Mesenchymal stem cell (in vitro differentiated cells and primary cell): ENCODE measurements at regions not wholly inside any gene's neighbourhood (a gene's known extent, or its start where the extent isn't known, plus 50 kb on each side); places are given as distances from the start of the nearest gene placed in this dataset.

Experiments used
- DNase-seq: peaks from one replicate; pipeline ENCODE4 v3.0.0-alpha.2; 2013
- H2AFZ ChIP-seq: one replicate; pipeline ENCODE4 v1.6.1; 2013; ENCODE audit warnings: low read depth, mild to moderate bottlenecking, control low read depth, inconsistent platforms, low read length, moderate library complexity
- H2AK5ac ChIP-seq: 2 replicates; pipeline ENCODE4 v1.6.1; 2013; ENCODE audit warnings: low read length, moderate library complexity, mild to moderate bottlenecking, inconsistent platforms; ENCODE audit not compliant: severe bottlenecking
- H2BK120ac ChIP-seq: one replicate; pipeline ENCODE4 v1.6.1; 2013; ENCODE audit warnings: low read depth, mild to moderate bottlenecking, inconsistent platforms, low read length, moderate library complexity
- H2BK12ac ChIP-seq, 2 experiments: one replicate each; pipeline ENCODE4 v1.6.1; 2013; ENCODE audit warnings: inconsistent platforms in 2 of 2, low read length in 2 of 2, mild to moderate bottlenecking in 2 of 2, moderate library complexity in 2 of 2, control low read depth in 1 of 2
- H2BK15ac ChIP-seq: one replicate; pipeline ENCODE4 v1.6.1; 2013; ENCODE audit warnings: mild to moderate bottlenecking, low read depth, inconsistent platforms; ENCODE audit not compliant: poor library complexity, severe bottlenecking
- H2BK5ac ChIP-seq: 2 replicates; pipeline ENCODE4 v1.6.1; 2013; ENCODE audit warnings: low read depth, mild to moderate bottlenecking, low read length, control low read depth, inconsistent platforms; ENCODE audit not compliant: poor library complexity, severe bottlenecking
- H3K14ac ChIP-seq, 2 experiments: one replicate each; pipeline ENCODE4 v1.6.1; 2013; ENCODE audit warnings: inconsistent platforms in 2 of 2, low read length in 2 of 2, control low read depth in 1 of 2, mild to moderate bottlenecking in 1 of 2, moderate library complexity in 1 of 2
- H3K18ac ChIP-seq, 2 experiments: one replicate each; pipeline ENCODE4 v1.6.1; 2013; ENCODE audit warnings: inconsistent platforms in 2 of 2, low read length in 2 of 2, control low read depth in 1 of 2, low read depth in 1 of 2, mild to moderate bottlenecking in 1 of 2
- H3K23ac ChIP-seq, 2 experiments: one replicate each; pipeline ENCODE4 v1.6.1; 2013; ENCODE audit warnings: inconsistent platforms in 2 of 2, low read length in 2 of 2, mild to moderate bottlenecking in 2 of 2, moderate library complexity in 2 of 2, control low read depth in 1 of 2
- H3K27ac ChIP-seq: 2 replicates; pipeline ENCODE4 v1.5.1; 2013; ENCODE audit warnings: mild to moderate bottlenecking, moderate library complexity, low read length, control low read depth, inconsistent platforms; ENCODE audit not compliant: poor library complexity, severe bottlenecking
- H3K27me3 ChIP-seq, 2 experiments: 2 replicates each; pipeline versions ENCODE4 v1.6.1 to v1.7.0; 2013; ENCODE audit warnings: low read length in 2 of 2, mild to moderate bottlenecking in 2 of 2, moderate library complexity in 2 of 2, control low read depth in 1 of 2, inconsistent platforms in 1 of 2; ENCODE audit not compliant: control insufficient read depth in 1 of 2, insufficient read depth in 1 of 2
- H3K36me3 ChIP-seq, 2 experiments: 2 replicates each; pipeline versions ENCODE4 v1.6.1 to v1.7.0; 2013; ENCODE audit warnings: low read length in 2 of 2, control low read depth in 1 of 2, inconsistent platforms in 1 of 2, low read depth in 1 of 2, mild to moderate bottlenecking in 1 of 2; ENCODE audit not compliant: insufficient read depth in 2 of 2, control insufficient read depth in 1 of 2
- H3K4ac ChIP-seq, 2 experiments: one replicate each; pipeline ENCODE4 v1.6.1; 2013; ENCODE audit warnings: inconsistent platforms in 2 of 2, low read length in 2 of 2, mild to moderate bottlenecking in 2 of 2, moderate library complexity in 2 of 2, control low read depth in 1 of 2, low read depth in 1 of 2
- H3K4me1 ChIP-seq: 2 replicates; pipeline ENCODE4 v1.6.1; 2013; ENCODE audit warnings: low read depth, low read length, control low read depth; ENCODE audit not compliant: control insufficient read depth, insufficient read depth
- H3K4me2 ChIP-seq: 2 replicates; pipeline ENCODE4 v1.6.1; 2013; ENCODE audit warnings: low read length, mild to moderate bottlenecking, inconsistent platforms; ENCODE audit not compliant: poor library complexity, severe bottlenecking
- H3K4me3 ChIP-seq, 2 experiments: 2 replicates each; pipeline versions ENCODE4 v1.5.1 to v1.7.0; 2013; ENCODE audit warnings: low read length in 2 of 2, mild to moderate bottlenecking in 2 of 2, control low read depth in 1 of 2, low read depth in 1 of 2; ENCODE audit not compliant: insufficient read depth in 1 of 2
- H3K79me1 ChIP-seq: replicated peaks from 2 replicates; pipeline ENCODE4 v1.6.1; 2013; ENCODE audit warnings: mild to moderate bottlenecking, control low read depth, low read length, inconsistent platforms; ENCODE audit not compliant: poor library complexity, severe bottlenecking
- H3K9ac ChIP-seq: 2 replicates; pipeline ENCODE4 v1.7.0; 2013; ENCODE audit warnings: mild to moderate bottlenecking, low read length, moderate library complexity
- H3K9me3 ChIP-seq: 2 replicates; pipeline ENCODE4 v1.7.0; 2013; ENCODE audit warnings: mild to moderate bottlenecking, low read length; ENCODE audit not compliant: control insufficient read depth
- H4K8ac ChIP-seq: one replicate; pipeline ENCODE4 v1.6.1; 2013; ENCODE audit warnings: inconsistent platforms, mild to moderate bottlenecking, low read length, moderate library complexity
- H4K91ac ChIP-seq: one replicate; pipeline ENCODE4 v1.6.1; 2013; ENCODE audit warnings: mild to moderate bottlenecking, low read length, inconsistent platforms
- WGBS: methylation state at CpG from one replicate; pipeline ENCODE4 v1.1.7; 2013; ENCODE audit warnings: mixed read lengths; 5-methylcytosine and 5-hydroxymethylcytosine counted together

GRCh38 chr3:72585966-72586365 lies 262.3 kb downstream of the SHQ1 start:
- no peak overlapping the region for H4K91ac ChIP-seq
- H2BK120ac ChIP-seq = no peak overlapping the region
- no peak overlapping the region for H3K14ac ChIP-seq
- H2AK5ac ChIP-seq = no peak overlapping the region
- H3K9ac ChIP-seq = no peak overlapping the region
- no peak overlapping the region for H3K4ac ChIP-seq
- H3K79me1 ChIP-seq = no peaks in the 10 kb centered on the region
- H3K4me1 ChIP-seq = peaks cover 2% of the 10 kb centered on the region
- H3K9me3 ChIP-seq = peaks cover 3% of the 10 kb centered on the region
- peaks cover 0 to 50% of the 10 kb centered on the region in 2 experiments for H3K27me3 ChIP-seq
- H4K8ac ChIP-seq = no peak overlapping the region
- H3K36me3 ChIP-seq = no peaks in the 10 kb centered on the region
- 96% methylated on average over 4 of the region's 4 CpGs for WGBS
- no peak overlapping the region for H2BK5ac ChIP-seq
- no peak overlapping the region for H3K4me3 ChIP-seq
- H3K18ac ChIP-seq = no peak overlapping the region
- H3K4me2 ChIP-seq = no peak overlapping the region
- no peak for DNase-seq
- H2BK15ac ChIP-seq = no peak overlapping the region
- H3K23ac ChIP-seq = no peak overlapping the region
- H2BK12ac ChIP-seq = no peak overlapping the region
- H3K27ac ChIP-seq = no peak overlapping the region
- no peak overlapping the region for H2AFZ ChIP-seq

DNA sequence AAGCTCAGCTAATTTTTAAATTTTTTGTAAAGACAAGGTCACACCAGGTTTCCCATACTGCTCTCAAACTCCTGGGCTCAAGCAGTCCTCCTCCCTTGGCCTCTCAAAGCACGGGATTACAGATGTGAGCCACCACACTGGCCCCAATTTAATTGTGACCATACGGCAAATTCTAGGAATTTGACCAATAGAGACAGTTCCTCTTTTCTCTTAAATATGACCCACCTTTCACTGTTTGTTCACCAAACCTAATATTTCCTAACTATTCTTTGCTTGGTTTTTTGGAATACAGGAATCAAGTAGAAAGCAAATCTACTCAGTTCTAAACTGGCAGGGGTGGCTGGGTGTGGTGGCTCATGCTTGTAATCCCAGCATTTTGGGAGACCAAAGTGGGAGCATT lies 264.0 kb downstream of the SHQ1 start:
- no peaks in the 10 kb centered on the region for H3K79me1 ChIP-seq
- H3K23ac ChIP-seq = no peak overlapping the region
- no peak overlapping the region for H3K9ac ChIP-seq
- no peak overlapping the region for H2BK12ac ChIP-seq
- no peak overlapping the region for H2BK15ac ChIP-seq
- peaks cover 0 to 55% of the 10 kb centered on the region in 2 experiments for H3K27me3 ChIP-seq
- H3K4me2 ChIP-seq = no peak overlapping the region
- no peak overlapping the region for H4K91ac ChIP-seq
- 94% methylated on average over 2 of the region's 2 CpGs for WGBS
- H3K14ac ChIP-seq = no peak overlapping the region
- H3K36me3 ChIP-seq = no peaks in the 10 kb centered on the region
- H2AK5ac ChIP-seq = no peak overlapping the region
- H3K9me3 ChIP-seq = peaks cover 3% of the 10 kb centered on the region
- no peak overlapping the region for H3K18ac ChIP-seq
- no peak for DNase-seq
- H2BK120ac ChIP-seq = no peak overlapping the region
- no peak overlapping the region for H3K27ac ChIP-seq
- H3K4me1 ChIP-seq = no peaks in the 10 kb centered on the region
- H3K4me3 ChIP-seq = no peak overlapping the region
- H3K4ac ChIP-seq = no peak overlapping the region
- H2BK5ac ChIP-seq = no peak overlapping the region
- no peak overlapping the region for H2AFZ ChIP-seq
- no peak overlapping the region for H4K8ac ChIP-seq

DNA sequence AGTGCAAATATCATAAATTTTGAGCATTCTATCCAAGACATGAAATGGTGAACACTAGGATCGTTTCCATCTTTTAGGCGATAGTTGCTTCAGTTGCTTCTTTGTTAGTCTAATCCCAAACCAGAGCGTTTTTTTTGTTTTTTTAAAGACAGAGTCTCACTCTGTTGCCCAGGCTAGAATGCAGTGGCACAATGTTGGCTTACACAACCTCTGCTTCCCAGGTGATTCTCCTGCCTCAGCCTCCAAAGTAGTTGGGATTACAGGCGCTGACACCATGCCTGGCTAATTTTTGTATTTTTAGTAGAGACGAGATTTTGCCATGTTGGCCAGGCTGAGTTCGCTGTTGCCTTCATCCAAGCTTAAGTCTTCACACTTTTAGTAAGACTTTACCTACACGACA lies 265.3 kb downstream of the SHQ1 start:
- Histone ChIP-seq H3K9ac (no peak overlapping the region), H3K4me1 (no peaks in the 10 kb centered on the region), H2AFZ (no peak overlapping the region), H3K9me3 (peaks cover 3% of the 10 kb centered on the region), H4K91ac (no peak overlapping the region), H3K14ac (no peak overlapping the region), H3K27ac (no peak overlapping the region), H2BK5ac (no peak overlapping the region), H3K27me3 (peaks cover 0 to 47% of the 10 kb centered on the region in 2 experiments), H3K79me1 (no peaks in the 10 kb centered on the region), H2BK15ac (no peak overlapping the region), H3K18ac (no peak overlapping the region), H3K4me3 (no peak overlapping the region), H3K4me2 (no peak overlapping the region), H3K4ac (no peak overlapping the region), H2BK12ac (no peak overlapping the region), H2AK5ac (no peak overlapping the region), H4K8ac (no peak overlapping the region), H3K23ac (no peak overlapping the region), H2BK120ac (no peak overlapping the region), H3K36me3 (no peaks in the 10 kb centered on the region)
- 96% methylated on average over 7 of the region's 7 CpGs for WGBS
- DNase-seq = no peak

DNA sequence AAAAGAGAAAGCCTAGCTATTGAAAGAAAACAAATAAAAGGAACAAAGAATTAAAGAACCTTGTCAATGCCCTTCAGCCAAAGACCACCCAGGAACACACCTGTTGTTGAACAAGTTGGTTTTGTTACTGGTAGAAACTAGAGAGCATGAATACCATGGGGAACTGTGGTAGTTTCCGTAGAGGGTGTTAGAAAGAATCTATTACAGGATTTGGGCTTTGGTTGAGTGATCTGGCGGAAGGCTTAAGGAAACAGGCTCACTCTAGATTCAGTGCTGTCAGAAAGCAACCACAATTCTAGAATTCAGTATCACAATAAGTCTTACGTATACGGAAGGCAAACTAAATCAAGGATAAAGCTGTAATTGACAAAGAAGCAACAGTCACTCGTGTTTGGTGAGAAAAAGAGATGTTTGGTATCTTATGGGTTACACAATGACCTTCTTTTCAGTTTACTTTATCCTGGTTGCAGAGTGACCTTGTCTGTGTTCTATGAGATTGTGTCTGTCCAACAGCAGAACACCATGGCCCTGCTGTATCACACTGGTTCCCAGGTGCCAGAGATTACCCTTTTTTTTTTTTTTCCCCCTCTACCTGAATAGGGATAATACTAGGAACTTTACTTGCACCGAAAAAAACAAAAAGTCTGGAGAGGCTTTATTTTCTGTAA lies 265.9 kb downstream of the SHQ1 start:
- H2BK120ac ChIP-seq = no peak overlapping the region
- peaks cover 0 to 41% of the 10 kb centered on the region in 2 experiments for H3K27me3 ChIP-seq
- peaks cover 3% of the 10 kb centered on the region for H3K9me3 ChIP-seq
- H3K4me2 ChIP-seq = no peak overlapping the region
- H2AFZ ChIP-seq = no peak overlapping the region
- no peak overlapping the region for H3K27ac ChIP-seq
- H2BK5ac ChIP-seq = no peak overlapping the region
- WGBS = 78% methylated on average over 5 of the region's 6 CpGs
- no peak overlapping the region for H3K14ac ChIP-seq
- H3K9ac ChIP-seq = no peak overlapping the region
- H4K8ac ChIP-seq = no peak overlapping the region
- H2AK5ac ChIP-seq = no peak overlapping the region
- H2BK15ac ChIP-seq = no peak overlapping the region
- H2BK12ac ChIP-seq = no peak overlapping the region
- H4K91ac ChIP-seq = no peak overlapping the region
- no peaks in the 10 kb centered on the region for H3K79me1 ChIP-seq
- DNase-seq = no peak
- no peak overlapping the region for H3K4me3 ChIP-seq
- H3K36me3 ChIP-seq = no peaks in the 10 kb centered on the region
- no peak overlapping the region for H3K4ac ChIP-seq
- no peak overlapping the region for H3K23ac ChIP-seq
- no peak overlapping the region for H3K18ac ChIP-seq
- H3K4me1 ChIP-seq = no peaks in the 10 kb centered on the region
